ENCODE measurements at regions not wholly inside any gene's neighbourhood (a gene's known extent, or its start where the extent isn't known, plus 50 kb on each side); places are given as distances from the start of the nearest gene placed in this dataset.
"Not testable (repeated sequence)": the region's sequence is repeated elsewhere in the genome, so short reads cannot be mapped to it uniquely, and the experiment has no call there.

GRCh38 chr12:107826276-107826675, 51.8 kb downstream of the ASCL4 start:
- DNase-seq (ENCODE audit: low read depth in 4 of 4, low spot score in 2 of 4) = no peak

DNA sequence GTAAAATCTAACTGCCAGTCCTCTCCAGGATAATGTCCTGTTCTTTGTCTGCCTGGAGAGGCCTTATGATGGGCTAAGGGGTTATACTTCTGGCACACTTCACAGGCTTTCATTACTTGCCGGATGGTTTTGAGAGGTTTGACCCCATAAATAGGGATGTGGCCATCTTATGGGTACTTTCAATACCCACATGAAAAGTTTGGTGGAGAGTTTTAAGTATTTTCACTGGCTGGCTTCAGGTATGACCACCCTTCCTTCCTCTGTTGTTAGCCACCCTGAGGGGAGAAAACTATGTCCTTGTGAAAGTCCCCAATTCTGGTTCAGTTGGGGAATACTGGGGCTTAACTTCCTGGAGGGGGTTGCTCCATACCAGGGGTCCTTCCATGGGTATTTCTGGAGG, 54.8 kb downstream of the ASCL4 start:
- DNase-seq (ENCODE audit: low read depth in 4 of 4, low spot score in 2 of 4) = no peak

DNA sequence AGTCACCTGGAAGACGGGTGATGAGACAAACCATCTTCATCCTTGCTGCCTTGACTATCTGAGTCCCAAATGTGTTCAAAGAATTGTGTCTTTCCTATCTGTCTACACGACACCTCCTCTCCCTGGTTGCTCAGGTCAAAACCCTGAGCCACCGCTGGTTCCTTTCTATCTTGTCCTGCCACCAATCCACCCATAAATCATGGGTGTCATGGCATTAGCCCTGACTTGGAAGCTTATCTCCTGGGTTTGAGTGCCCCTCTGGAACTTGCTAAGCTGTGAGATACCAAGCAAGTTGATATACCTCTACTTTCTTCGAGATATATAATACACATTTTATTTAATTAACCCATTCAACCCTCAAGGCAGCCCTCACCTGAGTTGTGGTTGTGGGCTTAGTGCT, 57.9 kb downstream of the ASCL4 start:
- no peak for DNase-seq (ENCODE audit: low read depth in 4 of 4, low spot score in 2 of 4)

GRCh38 chr12:107840186-107840585, 65.7 kb downstream of the ASCL4 start:
- DNase-seq (ENCODE audit: low read depth in 4 of 4, low spot score in 2 of 4) = no peak

DNA sequence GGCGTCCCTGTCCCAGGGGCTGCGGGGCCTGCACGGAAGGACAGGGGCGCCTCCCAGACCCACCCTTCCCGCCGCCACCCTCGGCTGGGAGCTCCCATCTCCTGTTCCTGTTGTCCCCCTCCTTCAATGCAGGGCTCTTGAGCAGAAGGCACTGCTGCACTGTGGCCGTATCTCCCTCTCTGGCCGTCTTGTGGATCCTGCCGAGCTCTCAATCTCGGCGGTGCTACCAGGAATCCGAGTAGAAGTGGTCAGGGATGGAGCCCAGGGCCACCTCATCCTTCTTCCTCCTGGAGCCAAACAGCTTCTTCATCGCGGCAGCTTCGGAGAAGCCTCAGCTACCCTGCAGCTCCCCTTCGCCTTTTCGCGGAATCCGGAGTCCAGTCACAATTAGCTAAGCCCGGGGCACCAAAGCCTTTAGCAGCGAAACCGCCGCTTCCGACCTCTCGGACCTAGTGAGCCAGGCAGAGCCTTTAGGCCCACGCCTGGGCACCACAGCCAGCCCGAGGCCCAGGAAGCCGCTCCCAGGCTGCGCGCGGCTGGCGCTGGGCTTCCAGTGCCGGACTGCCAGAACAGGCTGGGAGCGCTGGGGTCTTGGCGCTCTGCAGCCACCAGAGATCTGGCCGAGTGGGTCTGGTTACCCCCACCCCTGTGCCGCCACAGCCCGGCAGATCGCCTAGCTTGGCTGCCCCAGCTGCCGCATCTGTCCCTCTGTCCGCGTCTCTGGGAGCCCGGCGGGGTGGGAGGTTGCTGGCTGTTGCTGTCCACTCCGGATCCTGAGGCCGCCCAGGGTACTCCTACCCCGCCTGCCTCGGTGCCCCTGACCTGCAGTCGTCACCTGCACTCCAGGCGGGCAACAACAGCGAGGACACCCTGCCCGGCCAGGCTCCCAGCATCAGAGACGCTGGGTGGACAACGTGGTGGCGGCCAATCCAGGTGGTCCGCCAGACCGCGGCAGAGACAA, 69.1 kb downstream of the ASCL4 start:
- DNase-seq (ENCODE audit: low read depth in 4 of 4, low spot score in 2 of 4) = no peak

- no peak for DNase-seq (ENCODE audit: low read depth in 4 of 4, low spot score in 2 of 4)
Measured at GRCh38 chr12:107844312-107844921, 69.9 kb downstream of the ASCL4 start.

DNA sequence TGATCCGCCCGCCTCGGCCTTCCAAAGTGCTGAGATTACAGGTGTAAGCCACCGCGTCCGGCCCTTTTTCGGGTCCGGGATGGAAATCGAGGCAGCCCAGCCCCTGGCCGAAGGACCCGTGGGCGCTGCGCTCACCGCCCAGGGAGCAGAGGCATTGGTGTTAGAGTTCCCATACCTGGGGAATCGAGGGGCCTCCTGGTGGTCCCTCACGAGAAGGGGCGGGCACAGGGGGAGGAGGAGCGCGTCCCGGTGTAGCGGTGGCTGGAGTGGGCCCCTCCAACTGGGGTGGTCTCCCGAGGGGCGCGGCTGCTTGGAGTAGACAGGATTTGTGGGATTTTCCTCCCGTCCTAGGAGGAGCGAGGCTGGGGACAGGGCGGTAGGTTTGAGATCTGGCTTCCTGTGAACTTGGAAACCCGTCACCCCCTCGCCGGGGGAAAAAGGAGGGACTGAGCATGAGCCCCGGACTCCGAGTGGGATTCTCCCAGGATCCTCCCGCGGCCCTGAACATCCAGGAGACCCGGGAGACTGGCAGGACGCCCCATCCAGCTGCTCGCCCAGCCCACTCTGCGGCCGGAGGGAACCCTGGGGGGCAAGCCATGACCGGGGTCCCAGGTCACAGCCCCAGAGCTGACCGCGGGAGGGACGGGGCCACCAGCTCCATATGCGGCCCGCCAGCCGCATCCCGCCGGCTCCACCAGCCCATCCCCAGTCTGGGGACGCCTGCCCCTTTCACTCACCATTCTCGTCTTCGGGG, 70.9 kb downstream of the ASCL4 start:
- no peak for DNase-seq (ENCODE audit: low read depth in 4 of 4, low spot score in 2 of 4)

GRCh38 chr12:107845980-107846659, 71.6 kb downstream of the ASCL4 start:
- DNase-seq (ENCODE audit: low read depth in 4 of 4, low spot score in 2 of 4) = no peak

- no peak for DNase-seq (ENCODE audit: low read depth in 4 of 4, low spot score in 2 of 4)
Measured at GRCh38 chr12:107847430-107847829, 72.9 kb downstream of the ASCL4 start.

DNA sequence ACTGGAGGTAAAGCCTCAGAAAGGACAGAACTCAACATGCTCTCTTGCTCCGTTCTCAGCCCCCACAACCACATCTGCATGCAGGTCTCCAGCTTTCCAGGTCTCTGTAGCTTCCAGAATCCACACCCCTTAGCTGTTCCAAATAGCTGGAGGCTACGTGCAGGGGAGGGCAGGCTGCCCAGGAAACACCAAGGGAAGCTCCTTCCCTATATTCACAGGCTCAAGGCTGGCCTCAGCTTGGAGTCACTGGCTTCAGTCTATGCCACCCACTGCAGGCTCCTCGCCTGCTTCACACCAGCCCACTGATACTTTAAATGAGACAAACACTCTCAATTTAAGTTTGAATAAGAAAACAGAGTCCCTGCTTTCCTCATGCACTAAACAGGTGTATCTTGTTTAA, 73.3 kb downstream of the ASCL4 start:
- no peak for DNase-seq (ENCODE audit: low read depth in 4 of 4, low spot score in 2 of 4)

- DNase-seq (ENCODE audit: low read depth in 4 of 4, low spot score in 2 of 4) = no peak
Measured at GRCh38 chr12:107853479-107853878, 79.0 kb downstream of the ASCL4 start.

- DNase-seq (ENCODE audit: low read depth in 4 of 4, low spot score in 2 of 4) = no peak
Measured at GRCh38 chr12:107855471-107855870, 81.0 kb downstream of the ASCL4 start.

DNA sequence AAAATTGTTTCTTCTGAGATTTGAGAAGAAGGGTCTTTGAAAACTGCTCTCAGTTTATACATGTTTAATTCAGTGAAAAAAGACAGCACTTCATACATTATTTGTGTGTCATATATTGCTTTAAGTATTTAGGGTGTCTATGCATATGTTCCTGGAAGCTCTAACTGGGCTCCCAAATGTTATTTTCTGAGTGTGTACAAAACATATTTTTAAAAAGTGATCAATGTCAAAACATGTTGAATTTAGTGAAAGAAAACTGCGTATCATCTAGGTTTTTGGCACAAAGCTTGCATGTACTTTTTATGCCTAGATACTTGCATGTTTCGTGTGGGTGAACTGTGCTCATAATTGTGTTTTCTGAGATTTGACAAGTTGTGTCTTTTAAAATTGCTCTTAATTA, 81.6 kb downstream of the ASCL4 start:
- no peak for DNase-seq (ENCODE audit: low read depth in 4 of 4, low spot score in 2 of 4)

DNA sequence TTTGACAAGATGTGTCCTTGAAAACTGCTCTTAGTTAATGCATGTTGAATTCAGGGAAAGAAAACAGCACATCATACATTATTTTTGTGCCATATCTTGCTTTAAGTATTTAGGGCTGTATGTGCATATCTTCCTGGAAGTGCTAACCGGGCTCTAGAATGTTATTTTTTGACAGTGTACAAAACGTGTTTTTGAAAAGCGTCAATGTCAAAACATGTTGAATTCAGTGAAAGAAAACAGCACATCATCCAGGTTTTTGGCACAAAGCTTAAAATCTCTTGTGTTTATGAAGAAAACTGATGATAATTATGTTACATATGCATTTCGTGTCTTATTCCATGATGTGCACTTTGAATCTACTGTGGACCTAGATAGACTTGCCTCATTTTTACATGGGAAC, 82.7 kb downstream of the ASCL4 start:
- DNase-seq (ENCODE audit: low read depth in 4 of 4, low spot score in 2 of 4) = no peak

- DNase-seq (ENCODE audit: low read depth in 4 of 4, low spot score in 2 of 4) = no peak
Measured at GRCh38 chr12:107859367-107859766, 84.9 kb downstream of the ASCL4 start.

DNA sequence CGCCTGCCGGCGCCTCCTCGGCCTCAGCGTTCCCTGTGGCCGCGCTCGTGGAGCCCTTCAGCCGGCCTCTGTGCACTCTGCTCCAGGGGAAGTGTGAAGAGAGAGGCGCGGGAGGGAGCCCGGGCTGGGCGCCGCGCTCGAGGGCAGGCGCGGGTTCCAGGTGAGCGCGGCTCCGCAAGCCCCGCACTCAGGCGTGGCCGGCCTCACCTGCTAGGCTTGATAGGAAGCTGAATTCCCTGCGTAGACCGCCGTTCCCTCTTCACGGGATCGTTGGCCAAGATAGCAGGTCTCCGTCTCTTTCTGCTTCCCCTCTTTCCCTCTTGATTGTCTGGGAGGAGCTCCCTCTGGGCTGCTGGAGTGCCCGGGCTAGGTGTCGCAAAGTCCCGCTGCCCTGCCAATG, 89.7 kb downstream of the ASCL4 start:
- no peak for DNase-seq (ENCODE audit: low read depth in 4 of 4, low spot score in 2 of 4)

- DNase-seq (ENCODE audit: low read depth in 4 of 4, low spot score in 2 of 4) = not testable (repeated sequence)
Measured at GRCh38 chr12:107864727-107865126, 90.2 kb downstream of the ASCL4 start.

DNA sequence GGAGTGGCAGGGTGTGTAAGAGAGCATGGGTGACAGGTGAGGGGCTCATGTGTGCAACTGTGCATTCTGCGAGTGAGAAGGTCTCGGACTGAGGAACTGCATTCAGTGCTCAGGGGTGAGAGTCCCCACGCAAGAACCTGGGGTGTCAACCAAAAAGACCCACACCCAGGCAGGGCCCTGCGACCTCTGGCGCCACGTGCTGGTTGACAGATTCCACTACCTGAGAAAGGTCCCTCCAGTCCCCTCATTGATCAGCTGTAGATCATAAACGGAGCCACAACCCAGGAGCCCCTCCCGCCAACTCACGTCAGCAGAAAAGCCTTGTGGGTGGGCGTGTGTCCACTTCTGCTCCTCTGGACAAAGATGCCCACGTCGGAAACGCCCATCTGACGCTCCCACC, 98.7 kb downstream of the ASCL4 start:
- DNase-seq (ENCODE audit: low read depth in 4 of 4, low spot score in 2 of 4) = no peak

- no peak for DNase-seq (ENCODE audit: low read depth in 4 of 4, low spot score in 2 of 4)
Measured at GRCh38 chr12:107875786-107876185, 101.3 kb downstream of the ASCL4 start.

DNA sequence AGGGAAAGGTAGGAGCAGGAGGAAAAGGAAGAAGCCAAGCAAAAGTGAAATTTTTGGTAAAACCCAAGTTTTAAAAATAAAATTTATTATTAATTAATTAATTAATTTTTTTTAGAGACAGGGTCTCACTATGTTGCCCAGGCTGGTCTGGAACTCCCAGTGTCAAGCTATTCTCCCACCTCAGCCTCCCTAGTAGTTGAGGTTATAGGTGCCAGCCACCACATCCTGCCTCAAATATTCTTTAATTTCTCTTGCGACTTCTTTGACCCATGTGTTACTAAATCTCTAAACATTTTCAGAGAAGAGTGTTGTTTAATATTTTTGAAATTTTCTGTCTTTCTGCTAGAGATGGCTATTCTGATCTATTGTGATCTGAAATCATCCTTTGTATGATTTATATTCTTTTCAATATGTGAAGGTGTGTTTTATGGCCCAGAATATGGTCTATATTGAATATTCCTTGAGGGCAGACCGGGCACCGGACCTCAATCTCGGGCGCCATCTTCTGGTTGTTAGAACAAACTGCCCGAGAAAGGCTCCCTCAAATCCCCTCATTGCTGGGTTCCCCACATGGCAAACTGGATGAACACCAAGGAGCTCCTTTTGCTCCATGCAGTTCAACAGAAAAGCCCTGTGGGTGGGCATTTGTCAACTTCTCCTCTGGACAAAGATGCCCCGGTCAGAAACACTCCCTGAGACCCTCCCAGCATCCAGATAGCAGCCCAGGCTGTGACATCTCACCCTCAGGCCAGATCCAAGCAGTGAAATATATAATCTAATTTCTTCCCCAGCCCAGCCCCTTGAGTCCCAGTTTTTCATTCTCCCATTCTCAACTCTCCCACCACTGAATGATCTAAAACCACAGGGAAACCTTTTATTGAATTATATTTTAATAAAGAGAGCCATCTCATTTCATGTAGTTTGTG, 110.5 kb downstream of the ASCL4 start:
- peak in 1 of 4 donors; percentile 16 for DNase-seq (ENCODE audit: low read depth in 4 of 4, low spot score in 2 of 4)

Data from left renal cortex interstitium (tissue), 4 donors.